AG04450 (cell line): ENCODE measurements at regions not wholly inside any gene's neighbourhood (a gene's known extent, or its start where the extent isn't known, plus 50 kb on each side); places are given as distances from the start of the nearest gene placed in this dataset.
"Not testable (repeated sequence)": the region's sequence is repeated elsewhere in the genome, so short reads cannot be mapped to it uniquely, and the experiment has no call there.

Experiments
- CTCF ChIA-PET: fragments of 300-600, 350-600 bp; formaldehyde crosslinking; extraction: SDS; loops from one replicate; lab custom pipeline; 2022; ENCODE audit warnings: antibody characterized with exemption, inconsistent platforms; lab: Charles Lee
- POLR2A ChIA-PET: fragments of 350-600 bp; formaldehyde crosslinking; extraction: SDS; loops from one replicate; lab custom pipeline; 2021; ENCODE audit warnings: antibody characterized with exemption, inconsistent platforms; lab: Yijun Ruan, JAX
- DNase-seq: peaks from one replicate; pipeline ENCODE4 v3.0.0-alpha.2; 2011; ENCODE audit warnings: low read depth, low spot score
- H3K27ac ChIP-seq: one replicate; pipeline ENCODE4 v1.5.1; 2012; ENCODE audit warnings: low read depth, low read length, control low read depth
- H3K27me3 ChIP-seq: one replicate; pipeline ENCODE4 v1.6.0; 2012; ENCODE audit warnings: low read length; ENCODE audit not compliant: control insufficient read depth, insufficient read depth
- H3K4me3 ChIP-seq: 2 replicates; pipeline ENCODE4 v1.5.1; 2011; ENCODE audit warnings: mild to moderate bottlenecking, low read depth, low read length, control low read depth
- H3K9me3 ChIP-seq: 2 replicates; pipeline ENCODE4 v1.5.1; 2012; ENCODE audit warnings: low read length; ENCODE audit not compliant: control insufficient read depth, insufficient read depth
- TF ChIP-seq, protein P1 (sequence below): IDR thresholded peaks from 2 replicates; pipeline ENCODE4 v1.5.1; 2011; ENCODE audit warnings: low read depth, low read length, control low read depth, inconsistent platforms

DNA sequence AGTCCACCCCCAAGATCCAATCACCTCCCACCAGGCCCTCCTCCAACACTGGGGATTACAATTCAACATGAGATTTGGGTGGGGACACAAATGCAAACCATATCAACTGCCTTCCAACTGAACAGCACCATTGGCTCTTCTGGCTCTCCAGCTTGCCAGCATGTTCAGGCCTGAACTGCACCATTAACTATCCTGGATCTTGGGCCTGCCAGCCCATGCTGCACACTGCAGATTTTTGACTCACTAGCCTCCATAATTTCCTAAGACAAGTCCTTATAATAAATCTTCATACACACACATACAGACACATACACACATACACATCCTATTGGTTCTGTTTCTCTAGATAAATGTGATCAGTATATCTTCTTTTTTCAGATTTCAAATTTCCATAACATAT, 737.1 kb upstream of the SPRY2 start:
- Histone ChIP-seq H3K9me3 (no peaks in the 10 kb centered on the region), H3K4me3 (no peak overlapping the region), H3K27me3 (no peaks in the 10 kb centered on the region), H3K27ac (no peak overlapping the region)
- no peak for DNase-seq
- TF ChIP-seq, protein P1, sequence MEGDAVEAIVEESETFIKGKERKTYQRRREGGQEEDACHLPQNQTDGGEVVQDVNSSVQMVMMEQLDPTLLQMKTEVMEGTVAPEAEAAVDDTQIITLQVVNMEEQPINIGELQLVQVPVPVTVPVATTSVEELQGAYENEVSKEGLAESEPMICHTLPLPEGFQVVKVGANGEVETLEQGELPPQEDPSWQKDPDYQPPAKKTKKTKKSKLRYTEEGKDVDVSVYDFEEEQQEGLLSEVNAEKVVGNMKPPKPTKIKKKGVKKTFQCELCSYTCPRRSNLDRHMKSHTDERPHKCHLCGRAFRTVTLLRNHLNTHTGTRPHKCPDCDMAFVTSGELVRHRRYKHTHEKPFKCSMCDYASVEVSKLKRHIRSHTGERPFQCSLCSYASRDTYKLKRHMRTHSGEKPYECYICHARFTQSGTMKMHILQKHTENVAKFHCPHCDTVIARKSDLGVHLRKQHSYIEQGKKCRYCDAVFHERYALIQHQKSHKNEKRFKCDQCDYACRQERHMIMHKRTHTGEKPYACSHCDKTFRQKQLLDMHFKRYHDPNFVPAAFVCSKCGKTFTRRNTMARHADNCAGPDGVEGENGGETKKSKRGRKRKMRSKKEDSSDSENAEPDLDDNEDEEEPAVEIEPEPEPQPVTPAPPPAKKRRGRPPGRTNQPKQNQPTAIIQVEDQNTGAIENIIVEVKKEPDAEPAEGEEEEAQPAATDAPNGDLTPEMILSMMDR, result no peak
- CTCF ChIA-PET, result no interaction called here
- POLR2A ChIA-PET, result no interaction called here

DNA sequence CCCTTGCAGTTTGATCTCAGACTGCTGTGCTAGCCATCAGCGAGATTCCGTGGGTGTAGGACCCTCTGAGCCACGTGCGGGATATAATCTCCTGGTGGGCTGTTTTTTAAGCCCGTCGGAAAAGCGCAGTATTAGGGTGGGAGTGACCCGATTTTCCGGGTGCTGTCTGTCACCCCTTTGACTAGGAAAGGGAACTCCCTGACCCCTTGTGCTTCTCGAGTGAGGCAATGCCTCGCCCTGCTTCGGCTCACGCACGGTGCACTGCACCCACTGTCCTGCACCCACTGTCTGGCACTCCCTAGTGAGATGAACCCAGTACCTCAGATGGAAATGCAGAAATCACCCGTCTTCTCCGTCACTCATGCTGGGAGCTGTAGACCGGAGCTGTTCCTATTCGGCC, 728.9 kb upstream of the SPRY2 start:
- H3K27ac ChIP-seq, H3K4me3 ChIP-seq, H3K9me3 ChIP-seq, DNase-seq, POLR2A ChIA-PET, CTCF ChIA-PET, H3K27me3 ChIP-seq: not testable (repeated sequence)

DNA sequence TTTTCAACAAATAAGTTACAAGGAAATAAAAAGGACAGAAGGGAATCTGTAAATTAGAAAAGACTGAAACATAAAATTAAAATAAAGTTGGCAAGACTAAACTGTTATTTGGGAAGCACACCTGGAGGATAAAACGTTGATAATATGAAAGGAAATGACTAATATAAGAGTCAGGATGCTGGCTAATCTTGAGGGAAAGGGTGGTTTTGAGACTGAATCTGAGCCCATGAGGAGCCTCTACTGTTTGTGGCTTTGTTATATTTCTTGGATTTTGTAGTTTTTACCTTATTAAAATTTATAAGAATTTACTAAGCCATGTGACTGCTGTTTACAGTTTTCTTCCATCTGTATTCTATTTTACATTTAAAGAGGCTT, 718.0 kb upstream of the SPRY2 start:
- CTCF ChIA-PET, result no interaction called here
- Histone ChIP-seq H3K27ac (no peak overlapping the region), H3K9me3 (no peaks in the 10 kb centered on the region), H3K27me3 (no peaks in the 10 kb centered on the region), H3K4me3 (no peak overlapping the region)
- TF ChIP-seq, protein P1, result no peak
- no peak for DNase-seq
- POLR2A ChIA-PET, result no interaction called here

DNA sequence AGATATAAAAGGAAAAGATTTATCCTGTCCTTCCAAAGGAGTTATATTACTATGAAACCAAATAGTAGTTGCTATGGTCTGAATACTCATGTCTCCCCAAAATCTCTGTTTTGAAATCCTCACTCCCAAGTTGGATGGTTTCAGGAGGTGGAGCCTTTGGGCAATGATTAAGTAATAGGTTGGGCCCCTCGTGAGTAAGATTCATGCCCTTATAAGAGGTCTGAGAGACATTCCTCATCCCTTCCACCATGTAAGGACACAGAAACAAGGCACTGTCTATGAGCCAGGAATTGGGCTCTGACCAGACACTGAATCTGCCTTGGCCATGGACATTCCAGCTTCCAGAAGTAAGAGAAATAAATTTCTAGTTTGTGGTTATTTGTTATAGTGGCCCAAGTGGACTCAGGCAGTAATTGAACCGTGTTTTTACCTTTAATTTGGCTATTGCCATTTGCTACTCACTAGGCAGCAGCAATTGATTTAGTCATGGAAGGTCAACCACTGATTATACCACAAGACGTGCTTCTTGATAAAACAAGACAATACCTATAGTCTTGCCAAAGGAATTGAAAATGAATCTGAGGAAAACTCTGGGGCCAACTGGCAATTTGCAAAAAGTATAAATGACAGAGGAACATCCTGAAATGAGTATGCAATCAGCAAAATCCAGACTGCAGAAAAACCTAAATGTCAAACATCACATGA, 717.4 kb upstream of the SPRY2 start:
- no peak overlapping the region for H3K27ac ChIP-seq
- TF ChIP-seq, protein P1, result no peak
- no peaks in the 10 kb centered on the region for H3K9me3 ChIP-seq
- no peak overlapping the region for H3K4me3 ChIP-seq
- H3K27me3 ChIP-seq, result no peaks in the 10 kb centered on the region
- ChIA-PET CTCF (no interaction called here), POLR2A (no interaction called here)
- no peak for DNase-seq

DNA sequence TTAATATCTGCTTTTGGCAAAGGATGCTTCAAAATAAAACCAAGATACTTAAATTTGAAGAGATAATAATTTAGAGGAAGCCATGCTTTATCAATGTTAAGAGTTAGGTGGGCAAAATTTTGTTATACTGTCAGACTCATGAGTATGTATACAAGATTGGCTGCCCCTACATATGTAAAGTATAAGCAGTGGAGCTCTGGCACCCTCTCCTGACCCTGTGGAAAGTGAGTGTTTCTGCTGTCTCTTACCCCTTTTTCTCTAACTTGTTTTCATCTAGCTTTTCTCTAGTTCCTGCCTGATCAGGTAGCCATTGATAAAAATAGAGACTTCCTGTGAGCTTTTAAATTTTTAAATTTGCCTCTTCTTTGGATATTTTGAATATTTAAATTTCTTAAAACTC, 710.9 kb upstream of the SPRY2 start:
- TF ChIP-seq, protein P1, result no peak
- Histone ChIP-seq H3K4me3 (no peak overlapping the region), H3K9me3 (no peaks in the 10 kb centered on the region), H3K27me3 (no peaks in the 10 kb centered on the region), H3K27ac (no peak overlapping the region)
- no peak for DNase-seq
- CTCF ChIA-PET, result no interaction called here
- POLR2A ChIA-PET, result no interaction called here
